Vagina (tissue), 2 donors: ENCODE measurements at regions not wholly inside any gene's neighbourhood (a gene's known extent, or its start where the extent isn't known, plus 50 kb on each side); places are given as distances from the start of the nearest gene placed in this dataset.

Source experiments
- POLR2A ChIP-seq, 2 donors: fragments of 450-650 bp; IDR thresholded peaks; one replicate each; pipeline ENCODE4 v1.6.1; 2017; ENCODE audit warnings: antibody characterized with exemption in 2 of 2, mild to moderate bottlenecking in 2 of 2, moderate library complexity in 2 of 2
- POLR2AphosphoS5 ChIP-seq, 2 donors: sonication (generic); formaldehyde crosslinking; IDR thresholded peaks; one replicate each; pipeline ENCODE4 v1.9.0; 2017; ENCODE audit warnings: antibody characterized with exemption in 2 of 2, mild to moderate bottlenecking in 2 of 2, low read depth in 1 of 2; ENCODE audit not compliant: insufficient read depth in 1 of 2

DNA sequence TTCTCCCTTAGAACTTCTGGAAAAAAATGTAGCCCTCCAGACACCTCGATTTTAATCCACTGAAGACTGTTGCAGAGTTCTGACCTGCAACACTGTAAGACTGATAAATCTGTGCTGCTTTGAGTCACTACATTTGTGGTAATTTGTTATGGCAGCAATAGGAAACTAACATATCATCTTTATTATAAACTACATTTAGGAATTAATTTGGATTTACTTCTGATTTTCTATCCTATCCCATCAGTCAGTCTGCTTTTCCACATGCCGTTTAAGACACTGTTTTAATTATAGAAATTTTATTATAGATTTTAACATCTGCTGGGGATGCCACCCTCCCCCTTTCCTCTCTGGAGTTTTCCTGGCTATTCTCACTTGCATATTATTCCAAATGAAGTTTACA is 375.2 kb downstream of the DUSP6 start:
- TF ChIP-seq POLR2A (IDR thresholded peaks at IDR 0.05) = no peak
- no peak for TF ChIP-seq POLR2AphosphoS5 (IDR thresholded peaks at IDR 0.05; ENCODE audit: insufficient read depth in 1 of 2, low read depth in 1 of 2)
